Suprapubic skin (tissue), 3 donors: ENCODE measurements at regions not wholly inside any gene's neighbourhood (a gene's known extent, or its start where the extent isn't known, plus 50 kb on each side); places are given as distances from the start of the nearest gene placed in this dataset.

Source experiments
- CTCF ChIP-seq, 2 donors: fragments of 200-600 bp in 1 of 2; fragments of 450-650 bp in 1 of 2; sonication (generic) in 1 of 2; IDR thresholded peaks; one replicate each; pipeline ENCODE4 v1.5.1; 2016 to 2019; ENCODE audit warnings: antibody characterized with exemption in 2 of 2, mild to moderate bottlenecking in 1 of 2, moderate library complexity in 1 of 2
- EP300 ChIP-seq: sonication (generic); formaldehyde crosslinking; IDR thresholded peaks from one replicate; pipeline ENCODE4 v1.6.1; 2017; ENCODE audit warnings: antibody characterized with exemption

GRCh38 chr15:70362350-70362749, 264.6 kb upstream of the TLE3 start:
- TF ChIP-seq CTCF (IDR thresholded peaks at IDR 0.05) (no peak), EP300 (no peak)
